Activated naive CD8-positive, alpha-beta T cell treated with anti-CD3 and anti-CD28 coated beads for 36 hours (primary cell): ENCODE measurements at regions not wholly inside any gene's neighbourhood (a gene's known extent, or its start where the extent isn't known, plus 50 kb on each side); places are given as distances from the start of the nearest gene placed in this dataset.
"Not testable (repeated sequence)": the region's sequence is repeated elsewhere in the genome, so short reads cannot be mapped to it uniquely, and the experiment has no call there.

Experiments used
- DNase-seq: peaks from one replicate; pipeline ENCODE4 v3.0.0; 2021
- H3K27ac Mint-ChIP-seq: one replicate; pipeline ENCODE4 v1.8.0; 2022; ENCODE audit warnings: mild to moderate bottlenecking, moderate library complexity, mixed read lengths
- H3K27me3 Mint-ChIP-seq: one replicate; pipeline ENCODE4 v1.8.0; 2022; ENCODE audit warnings: mild to moderate bottlenecking, mixed read lengths
- H3K36me3 Mint-ChIP-seq: one replicate; pipeline ENCODE4 v1.8.0; 2021; ENCODE audit warnings: mild to moderate bottlenecking, mixed read lengths
- H3K4me1 Mint-ChIP-seq: one replicate; pipeline ENCODE4 v1.8.0; 2021; ENCODE audit warnings: mixed read lengths
- H3K4me3 Mint-ChIP-seq: one replicate; pipeline ENCODE4 v1.8.0; 2022; ENCODE audit warnings: mild to moderate bottlenecking, moderate library complexity, mixed read lengths
- H3K9me3 Mint-ChIP-seq: one replicate; pipeline ENCODE4 v1.8.0; 2022; ENCODE audit warnings: mixed read lengths

- Mint-ChIP-seq H3K4me3 (no peak overlapping the region), H3K4me1 (no peaks in the 10 kb centered on the region), H3K27me3 (peaks cover 4% of the 10 kb centered on the region), H3K9me3 (no peaks in the 10 kb centered on the region), H3K36me3 (no peaks in the 10 kb centered on the region), H3K27ac (no peak overlapping the region)
- no peak for DNase-seq
These were observed 119.0 kb downstream of the BCL2L11 start for GRCh38 chr2:111239581-111240249.

- peaks cover 2% of the 10 kb centered on the region for H3K27me3 Mint-ChIP-seq
- H3K36me3 Mint-ChIP-seq, result no peaks in the 10 kb centered on the region
- H3K27ac Mint-ChIP-seq, result no peak overlapping the region
- H3K4me1 Mint-ChIP-seq, result no peaks in the 10 kb centered on the region
- no peak overlapping the region for H3K4me3 Mint-ChIP-seq
- DNase-seq, result no peak
- no peaks in the 10 kb centered on the region for H3K9me3 Mint-ChIP-seq
These were observed 122.6 kb downstream of the BCL2L11 start for GRCh38 chr2:111243295-111243694.

GRCh38 chr2:111244864-111245263 lies 124.2 kb downstream of the BCL2L11 start:
- Mint-ChIP-seq H3K9me3 (no peaks in the 10 kb centered on the region), H3K4me1 (no peaks in the 10 kb centered on the region), H3K27me3 (no peaks in the 10 kb centered on the region)

GRCh38 chr2:111246620-111247061 lies 125.9 kb downstream of the BCL2L11 start:
- Mint-ChIP-seq H3K4me3 (no peak overlapping the region), H3K36me3 (no peaks in the 10 kb centered on the region), H3K4me1 (no peaks in the 10 kb centered on the region), H3K27me3 (no peaks in the 10 kb centered on the region), H3K9me3 (peaks cover 4% of the 10 kb centered on the region), H3K27ac (no peak overlapping the region)
- no peak for DNase-seq

More at GRCh38 chr2:111244864-111245263, 124.2 kb downstream of the BCL2L11 start:
- no peak for DNase-seq
- H3K36me3 Mint-ChIP-seq, result no peaks in the 10 kb centered on the region
- no peak overlapping the region for H3K4me3 Mint-ChIP-seq
- H3K27ac Mint-ChIP-seq, result no peak overlapping the region

- no peak overlapping the region for H3K27ac Mint-ChIP-seq
- DNase-seq, result no peak
- H3K27me3 Mint-ChIP-seq, result no peaks in the 10 kb centered on the region
- H3K9me3 Mint-ChIP-seq, result peaks cover 4% of the 10 kb centered on the region
- H3K36me3 Mint-ChIP-seq, result no peaks in the 10 kb centered on the region
- H3K4me3 Mint-ChIP-seq, result no peak overlapping the region
- peaks cover 4% of the 10 kb centered on the region for H3K4me1 Mint-ChIP-seq
These were observed 126.8 kb downstream of the BCL2L11 start for GRCh38 chr2:111247491-111247890.

- Mint-ChIP-seq H3K27me3 (no peaks in the 10 kb centered on the region), H3K27ac (no peak overlapping the region), H3K9me3 (peaks cover 4% of the 10 kb centered on the region), H3K4me3 (no peak overlapping the region), H3K36me3 (no peaks in the 10 kb centered on the region), H3K4me1 (peaks cover 7% of the 10 kb centered on the region)
- DNase-seq, result no peak
These were observed 129.1 kb downstream of the BCL2L11 start for GRCh38 chr2:111249806-111250205.

- Mint-ChIP-seq H3K4me3 (no peak overlapping the region), H3K4me1 (peaks cover 7% of the 10 kb centered on the region), H3K27ac (no peak overlapping the region), H3K27me3 (no peaks in the 10 kb centered on the region), H3K9me3 (peaks cover 4% of the 10 kb centered on the region), H3K36me3 (no peaks in the 10 kb centered on the region)
- DNase-seq, result no peak
These were observed 129.8 kb downstream of the BCL2L11 start for GRCh38 chr2:111250448-111251030.

- Mint-ChIP-seq H3K27ac (peak overlapping the region; percentile 10), H3K27me3 (no peaks in the 10 kb centered on the region), H3K4me3 (no peak overlapping the region), H3K4me1 (peaks cover 7% of the 10 kb centered on the region), H3K9me3 (peaks cover 4% of the 10 kb centered on the region), H3K36me3 (no peaks in the 10 kb centered on the region)
- no peak for DNase-seq
These were observed 131.0 kb downstream of the BCL2L11 start for GRCh38 chr2:111251711-111252110.

GRCh38 chr2:111252436-111252835 lies 131.7 kb downstream of the BCL2L11 start:
- Mint-ChIP-seq H3K27ac (no peak overlapping the region), H3K9me3 (peaks cover 4% of the 10 kb centered on the region)

GRCh38 chr2:111254916-111255315 lies 134.2 kb downstream of the BCL2L11 start:
- not testable (repeated sequence) for H3K9me3 Mint-ChIP-seq, H3K4me1 Mint-ChIP-seq, H3K36me3 Mint-ChIP-seq, H3K4me3 Mint-ChIP-seq, H3K27ac Mint-ChIP-seq, H3K27me3 Mint-ChIP-seq, DNase-seq

More at GRCh38 chr2:111252436-111252835, 131.7 kb downstream of the BCL2L11 start:
- DNase-seq, result no peak
- Mint-ChIP-seq H3K4me1 (peaks cover 7% of the 10 kb centered on the region), H3K4me3 (no peak overlapping the region), H3K36me3 (no peaks in the 10 kb centered on the region), H3K27me3 (no peaks in the 10 kb centered on the region)

- not testable (repeated sequence) for H3K27me3 Mint-ChIP-seq, DNase-seq, H3K36me3 Mint-ChIP-seq, H3K9me3 Mint-ChIP-seq, H3K4me1 Mint-ChIP-seq, H3K4me3 Mint-ChIP-seq, H3K27ac Mint-ChIP-seq
These were observed 135.9 kb downstream of the BCL2L11 start for GRCh38 chr2:111256628-111257027.

- H3K9me3 Mint-ChIP-seq, H3K4me3 Mint-ChIP-seq, H3K27ac Mint-ChIP-seq, H3K4me1 Mint-ChIP-seq, H3K36me3 Mint-ChIP-seq, H3K27me3 Mint-ChIP-seq, DNase-seq: not testable (repeated sequence)
These were observed 136.9 kb downstream of the BCL2L11 start for GRCh38 chr2:111257607-111258006.

GRCh38 chr2:111258318-111258717 lies 137.6 kb downstream of the BCL2L11 start:
- H3K9me3 Mint-ChIP-seq, H3K4me3 Mint-ChIP-seq, H3K27ac Mint-ChIP-seq, H3K27me3 Mint-ChIP-seq, H3K36me3 Mint-ChIP-seq, H3K4me1 Mint-ChIP-seq, DNase-seq: not testable (repeated sequence)

GRCh38 chr2:111262627-111263379 lies 142.1 kb downstream of the BCL2L11 start:
- not testable (repeated sequence) for H3K27me3 Mint-ChIP-seq, H3K36me3 Mint-ChIP-seq, DNase-seq, H3K4me1 Mint-ChIP-seq, H3K9me3 Mint-ChIP-seq, H3K27ac Mint-ChIP-seq, H3K4me3 Mint-ChIP-seq

GRCh38 chr2:111263380-111264017 lies 142.8 kb downstream of the BCL2L11 start:
- not testable (repeated sequence) for H3K4me1 Mint-ChIP-seq, H3K4me3 Mint-ChIP-seq

More at GRCh38 chr2:111263380-111264017, 142.8 kb downstream of the BCL2L11 start:
- not testable (repeated sequence) for H3K9me3 Mint-ChIP-seq, H3K27me3 Mint-ChIP-seq, DNase-seq, H3K36me3 Mint-ChIP-seq, H3K27ac Mint-ChIP-seq
